GM23338 (cell line): ENCODE measurements at regions not wholly inside any gene's neighbourhood (a gene's known extent, or its start where the extent isn't known, plus 50 kb on each side); places are given as distances from the start of the nearest gene placed in this dataset.

Experiments
- ATAC-seq: fragments of 200-7000 bp; cut with Tn5 transposase; 3 replicates; pipeline ENCODE4 v1.9.1; 2020
- DNase-seq: peaks from one replicate; pipeline ENCODE4 v3.0.0-alpha.2; 2015; ENCODE audit warnings: low spot score
- H2AFZ ChIP-seq: fragments of 200-600 bp; sonication (generic); 2 replicates; pipeline ENCODE4 v1.8.0; 2016; ENCODE audit warnings: antibody characterized with exemption, mild to moderate bottlenecking, moderate library complexity
- H3F3A ChIP-seq: fragments of 200-600 bp; sonication (generic); replicated peaks from 2 replicates; pipeline ENCODE4 v1.8.0; 2017; ENCODE audit warnings: antibody characterized with exemption, mixed run types, low read depth
- H3K27ac ChIP-seq: fragments of 200-600 bp; sonication (generic); 2 replicates; pipeline ENCODE4 v1.6.1; 2016; ENCODE audit warnings: low read depth
- H3K27me3 ChIP-seq: fragments of 200-600 bp; sonication (generic); 2 replicates; pipeline ENCODE4 v1.8.0; 2016; ENCODE audit warnings: mild to moderate bottlenecking, mixed run types, moderate library complexity; ENCODE audit not compliant: insufficient read depth
- H3K36me3 ChIP-seq: fragments of 200-600 bp; sonication (generic); 2 replicates; pipeline ENCODE4 v1.8.0; 2016; ENCODE audit warnings: mild to moderate bottlenecking; ENCODE audit not compliant: insufficient read depth
- H3K4me1 ChIP-seq: fragments of 200-600 bp; sonication (generic); 2 replicates; pipeline ENCODE4 v1.8.0; 2016; ENCODE audit warnings: mild to moderate bottlenecking, moderate library complexity; ENCODE audit not compliant: insufficient read depth
- H3K4me2 ChIP-seq: fragments of 200-600 bp; sonication (generic); 2 replicates; pipeline ENCODE4 v1.7.1; 2017; ENCODE audit warnings: mixed run types
- H3K4me3 ChIP-seq: fragments of 200-600 bp; sonication (generic); 2 replicates; pipeline ENCODE4 v1.6.1; 2016; ENCODE audit warnings: mixed run types
- H3K79me2 ChIP-seq: fragments of 200-600 bp; sonication (generic); replicated peaks from 2 replicates; pipeline ENCODE4 v1.8.0; 2017; ENCODE audit warnings: mild to moderate bottlenecking; ENCODE audit not compliant: insufficient read depth
- H3K9me2 ChIP-seq: fragments of 200-600 bp; sonication (generic); 2 replicates; pipeline ENCODE4 v1.8.0; 2017; ENCODE audit not compliant: insufficient read depth
- H4K20me1 ChIP-seq: fragments of 200-600 bp; sonication (generic); replicated peaks from 2 replicates; pipeline ENCODE4 v1.8.0; 2017; ENCODE audit warnings: mild to moderate bottlenecking; ENCODE audit not compliant: insufficient read depth
- H3K27ac Mint-ChIP-seq: 2 replicates; pipeline ENCODE4 v1.8.0; 2020; ENCODE audit warnings: inconsistent platforms, mild to moderate bottlenecking, moderate library complexity, mixed read lengths
- H3K27me3 Mint-ChIP-seq: 3 replicates; pipeline ENCODE4 v1.8.0; 2022; ENCODE audit warnings: low read depth, mild to moderate bottlenecking, moderate library complexity, mixed read lengths, inconsistent platforms; ENCODE audit not compliant: insufficient read depth, poor library complexity
- H3K36me3 Mint-ChIP-seq: 3 replicates; pipeline ENCODE4 v1.8.0; 2021; ENCODE audit warnings: low read depth, mild to moderate bottlenecking, inconsistent platforms, moderate library complexity, mixed read lengths
- H3K4me1 Mint-ChIP-seq: 3 replicates; pipeline ENCODE4 v1.8.0; 2020; ENCODE audit warnings: mild to moderate bottlenecking, inconsistent platforms, mixed read lengths
- H3K4me3 Mint-ChIP-seq: 3 replicates; pipeline ENCODE4 v1.8.0; 2021; ENCODE audit warnings: moderate library complexity, mild to moderate bottlenecking, inconsistent platforms, mixed read lengths
- H3K9me3 Mint-ChIP-seq: 3 replicates; pipeline ENCODE4 v1.8.0; 2020; ENCODE audit warnings: moderate library complexity, mild to moderate bottlenecking, inconsistent platforms, mixed read lengths
- CTCF ChIP-seq, 2 experiments: fragments of 200-600 bp in 1 of 2; sonication (generic) in 1 of 2; conservative IDR thresholded peaks; 2 replicates each; pipeline versions ENCODE4 v1.5.1 to v1.6.1; 2016 to 2017; ENCODE audit warnings: antibody characterized with exemption in 2 of 2, low read depth in 2 of 2, mild to moderate bottlenecking in 2 of 2, moderate library complexity in 1 of 2
- EZH2 ChIP-seq: fragments of 200-600 bp; sonication (generic); IDR thresholded peaks from one replicate; pipeline ENCODE4 v1.8.0; 2017; ENCODE audit warnings: antibody characterized with exemption, mild to moderate bottlenecking, low read depth; ENCODE audit not compliant: unreplicated experiment
- NANOG ChIP-seq: IDR thresholded peaks from 2 replicates; pipeline ENCODE4 v1.6.1; 2016; ENCODE audit warnings: antibody characterized with exemption, borderline replicate concordance
- REST ChIP-seq: IDR thresholded peaks from one replicate; pipeline ENCODE4 v1.6.1; 2018; ENCODE audit warnings: antibody characterized with exemption; ENCODE audit not compliant: unreplicated experiment
- STAT1 ChIP-seq: IDR thresholded peaks from one replicate; pipeline ENCODE4 v1.6.1; 2016; ENCODE audit warnings: antibody characterized with exemption; ENCODE audit not compliant: unreplicated experiment

GRCh38 chr10:125489731-125490130 is 193.2 kb downstream of the TEX36 start:
- TF ChIP-seq NANOG (no peak), REST (no peak), STAT1 (no peak), CTCF (conservative IDR thresholded peaks at IDR 0.05; ENCODE audit: low read depth in 2 of 2) (no peak)
- Histone ChIP-seq H3K4me3 (no peak overlapping the region), H3K79me2 (no peaks in the 10 kb centered on the region), H4K20me1 (no peaks in the 10 kb centered on the region), H3K9me2 (0 out of 2 replicates have a peak, but pooled peaks cover 5% of the 10 kb centered on the region), H2AFZ (peak overlapping the region; percentile 5), H3K36me3 (no peaks in the 10 kb centered on the region), H3K27me3 (no peaks in the 10 kb centered on the region), H3K4me2 (no peak overlapping the region), H3K4me1 (no peaks in the 10 kb centered on the region), H3K27ac (no peak overlapping the region), H3F3A (no peaks in the 10 kb centered on the region)
- ATAC-seq (no peak), DNase-seq (peak; percentile 4)
- Mint-ChIP-seq H3K27ac (no peak overlapping the region), H3K36me3 (no peaks in the 10 kb centered on the region; the same call in 2 of the 3 replicates), H3K27me3 (no peaks in the 10 kb centered on the region), H3K9me3 (no peaks in the 10 kb centered on the region), H3K4me1 (no peaks in the 10 kb centered on the region), H3K4me3 (no peak overlapping the region)

- H4K20me1 ChIP-seq: no peaks in the 10 kb centered on the region
- H3F3A ChIP-seq: no peaks in the 10 kb centered on the region
- H3K9me2 ChIP-seq: no peaks in the 10 kb centered on the region
- H3K27ac Mint-ChIP-seq: no peak overlapping the region
- no peaks in the 10 kb centered on the region for H3K27me3 ChIP-seq
- H3K27ac ChIP-seq: no peak overlapping the region
- H3K36me3 ChIP-seq: no peaks in the 10 kb centered on the region
- DNase-seq: no peak
- H3K4me1 Mint-ChIP-seq: peaks cover 19% of the 10 kb centered on the region
- no peaks in the 10 kb centered on the region for H3K36me3 Mint-ChIP-seq
- peaks cover 16% of the 10 kb centered on the region; the same call in 1 of the 2 replicates for H3K4me1 ChIP-seq
- no peak overlapping the region for H3K4me2 ChIP-seq
- no peak overlapping the region for H3K4me3 ChIP-seq
- H2AFZ ChIP-seq: no peak overlapping the region
- H3K9me3 Mint-ChIP-seq: no peaks in the 10 kb centered on the region
- TF ChIP-seq EZH2: no peak
- no peak for TF ChIP-seq CTCF (conservative IDR thresholded peaks at IDR 0.05; ENCODE audit: low read depth in 2 of 2)
- no peak overlapping the region for H3K4me3 Mint-ChIP-seq
- no peaks in the 10 kb centered on the region for H3K79me2 ChIP-seq
- H3K27me3 Mint-ChIP-seq: no peaks in the 10 kb centered on the region
- no peak for ATAC-seq
Measured at GRCh38 chr10:125485665-125486064, 197.3 kb downstream of the TEX36 start.
